GM12878 (cell line): ENCODE measurements at regions not wholly inside any gene's neighbourhood (a gene's known extent, or its start where the extent isn't known, plus 50 kb on each side); places are given as distances from the start of the nearest gene placed in this dataset.

Source experiments
- ATAC-seq: fragments of 200-7000 bp; cut with Tn5 transposase; 3 replicates; pipeline ENCODE4 v1.9.1; 2020; ENCODE audit warnings: mild to moderate bottlenecking, moderate library complexity
- BruUV-seq: library from RNA; stranded (reverse); fragments of 400-500 nt; replicated peaks from 2 replicates; lab custom pipeline; 2021; lab: Mats Ljungman, UMichigan
- CTCF ChIA-PET: fragments of 300-600 bp; sonication (Branson Sonifier 250); formaldehyde crosslinking; extraction: SDS; loops from one replicate; lab custom pipeline; 2021; ENCODE audit warnings: inconsistent platforms; lab: Yijun Ruan, JAX
- POLR2A ChIA-PET: fragments of 350-600 bp; formaldehyde crosslinking; extraction: SDS; loops from one replicate; lab custom pipeline; 2021; ENCODE audit warnings: inconsistent platforms; lab: Charles Lee
- RAD21 ChIA-PET: fragments of 300-600 bp; sonication (Branson Sonifier 250); formaldehyde crosslinking; loops from one replicate; lab custom pipeline; 2023; ENCODE audit warnings: antibody characterized with exemption; ENCODE audit not compliant: unreplicated experiment; lab: Charles Lee
- SMC1A ChIA-PET: fragments of 300-600 bp; sonication (Branson Sonifier 250); formaldehyde crosslinking; loops from one replicate; lab custom pipeline; 2023; ENCODE audit not compliant: unreplicated experiment, uncharacterized antibody; lab: Charles Lee
- DNase-seq: peaks from one replicate; pipeline ENCODE4 v3.0.0-alpha.2; 2011; ENCODE audit warnings: low read depth, low spot score
- FAIRE-seq: peaks from 3 replicates; lab custom pipeline; 2011; peaks lifted over from hg19 to GRCh38; lab: Jason Lieb, UNC
- H2AFZ ChIP-seq: 2 replicates; pipeline ENCODE4 v1.6.0; 2011; ENCODE audit warnings: low read depth, low read length, control low read depth; ENCODE audit not compliant: control insufficient read depth
- H3K27ac ChIP-seq: 2 replicates; pipeline ENCODE4 v1.5.1; 2011; ENCODE audit warnings: control low read depth; ENCODE audit not compliant: control insufficient read depth, insufficient read depth
- H3K27me3 ChIP-seq, 2 experiments: replicated peaks in 1 of 2; 2 replicates each; pipeline versions ENCODE4 v1.6.0 to v1.6.1; 2011; ENCODE audit warnings: low read length in 1 of 2; ENCODE audit not compliant: control insufficient read depth in 2 of 2, insufficient read depth in 2 of 2
- H3K36me3 ChIP-seq, 2 experiments: 2 replicates each; pipeline ENCODE4 v1.5.1; 2011; ENCODE audit warnings: low read length in 1 of 2; ENCODE audit not compliant: control insufficient read depth in 2 of 2, insufficient read depth in 2 of 2
- H3K4me1 ChIP-seq: 2 replicates; pipeline ENCODE4 v1.6.1; 2011; ENCODE audit warnings: mild to moderate bottlenecking, low read length, moderate library complexity, mixed read lengths; ENCODE audit not compliant: control insufficient read depth, insufficient read depth
- H3K4me2 ChIP-seq: 2 replicates; pipeline ENCODE4 v1.6.0; 2011; ENCODE audit warnings: control low read depth; ENCODE audit not compliant: control insufficient read depth, insufficient read depth
- H3K4me3 ChIP-seq: fragments of 200-600 bp; sonication (generic); 2 replicates; pipeline ENCODE4 v1.5.1; 2016
- H3K79me2 ChIP-seq: 2 replicates; pipeline ENCODE4 v1.6.0; 2011; ENCODE audit warnings: low read length; ENCODE audit not compliant: control insufficient read depth, insufficient read depth
- H3K9ac ChIP-seq: 2 replicates; pipeline ENCODE4 v1.8.0; 2011; ENCODE audit warnings: low read length, control low read depth, mixed read lengths; ENCODE audit not compliant: control insufficient read depth, insufficient read depth
- H3K9me3 ChIP-seq: replicated peaks from 3 replicates; pipeline ENCODE4 v1.5.1; 2011; ENCODE audit warnings: mild to moderate bottlenecking, low read length; ENCODE audit not compliant: control insufficient read depth, insufficient read depth
- H4K20me1 ChIP-seq: 2 replicates; pipeline ENCODE4 v1.6.0; 2011; ENCODE audit not compliant: control insufficient read depth, insufficient read depth
- CBFB ChIP-seq: IDR thresholded peaks from 2 replicates; pipeline ENCODE4 v1.6.1; 2016; ENCODE audit warnings: antibody characterized with exemption, low read depth
- CHD2 ChIP-seq: IDR thresholded peaks from 2 replicates; pipeline ENCODE4 v1.6.1; 2011; ENCODE audit warnings: low read depth, low read length, improper control_type of control experiment, borderline replicate concordance
- EED ChIP-seq: sonication (generic); IDR thresholded peaks from 2 replicates; pipeline ENCODE4 v1.6.1; 2016; ENCODE audit warnings: antibody characterized with exemption, low read depth
- HCFC1 ChIP-seq: fragments of 150-350 bp; IDR thresholded peaks from 2 replicates; pipeline ENCODE4 v1.6.1; 2014; ENCODE audit warnings: low read length
- HDGF ChIP-seq: fragments of 450-650 bp; IDR thresholded peaks from 2 replicates; pipeline ENCODE4 v1.6.1; 2016; ENCODE audit warnings: antibody characterized with exemption
- HSF1 ChIP-seq: fragments of 150-350 bp; IDR thresholded peaks from 2 replicates; pipeline ENCODE4 v1.6.1; 2014; ENCODE audit warnings: mild to moderate bottlenecking, low read depth, low read length
- IRF3 ChIP-seq: fragments of 450-650 bp; IDR thresholded peaks from 2 replicates; pipeline ENCODE4 v1.6.1; 2014; ENCODE audit warnings: mild to moderate bottlenecking
- KAT2A ChIP-seq: conservative IDR thresholded peaks from 2 replicates; pipeline ENCODE4 v1.6.1; 2011; ENCODE audit warnings: low read depth, low read length; ENCODE audit not compliant: control insufficient read depth
- MEF2A ChIP-seq: IDR thresholded peaks from 2 replicates; pipeline ENCODE4 v1.6.1; 2011; ENCODE audit warnings: low read depth, mild to moderate bottlenecking, low read length, moderate library complexity; ENCODE audit not compliant: insufficient read depth
- MTA3 ChIP-seq: IDR thresholded peaks from 2 replicates; pipeline ENCODE4 v1.6.1; 2012; ENCODE audit warnings: low read length, inconsistent platforms, borderline replicate concordance
- PAX5 ChIP-seq: IDR thresholded peaks from 2 replicates; pipeline ENCODE4 v1.6.1; 2011; ENCODE audit warnings: low read depth, low read length, borderline replicate concordance
- POLR2A ChIP-seq: IDR thresholded peaks from 2 replicates; pipeline ENCODE4 v1.6.1; 2011; ENCODE audit warnings: low read depth, mild to moderate bottlenecking, low read length
- POLR2AphosphoS5 ChIP-seq: IDR thresholded peaks from 2 replicates; pipeline ENCODE4 v1.6.1; 2011; ENCODE audit warnings: mild to moderate bottlenecking, low read length, inconsistent platforms
- RBBP5 ChIP-seq: fragments of 200-600 bp; sonication (generic); conservative IDR thresholded peaks from 2 replicates; pipeline ENCODE4 v1.6.1; 2016
- STAT3 ChIP-seq: IDR thresholded peaks from 2 replicates; pipeline ENCODE4 v1.6.1; 2011; ENCODE audit warnings: low read depth, low read length, improper control_type of control experiment
- YBX1 ChIP-seq: fragments of 450-650 bp; IDR thresholded peaks from 2 replicates; pipeline ENCODE4 v1.6.1; 2016; ENCODE audit warnings: antibody characterized with exemption
- ZBED1 ChIP-seq: IDR thresholded peaks from 2 replicates; pipeline ENCODE4 v1.6.1; 2016; ENCODE audit warnings: borderline replicate concordance
- WGBS: methylation state at CpG from one replicate; pipeline ENCODE4 v1.1.6; 2016; ENCODE audit warnings: low lambda C conversion rate; ENCODE audit not compliant: insufficient replicate concordance, insufficient coverage; ENCODE audit errors: missing lambda C conversion rate; 5-methylcytosine and 5-hydroxymethylcytosine counted together
- in situ Hi-C: fragments of 300-500 bp; cut with MboI; formaldehyde crosslinking; loops from 9 replicates; pipeline ENCODE4 v1.14.3; 2018; ENCODE audit warnings: mixed read lengths
- intact Hi-C: fragments of 100-400 bp; cut with micrococcal nuclease; formaldehyde crosslinking; loops from one replicate; pipeline ENCODE4 v1.14.2; 2022; ENCODE audit not compliant: unreplicated experiment

- intact Hi-C loops: no loop called here
- no peaks in the 10 kb centered on the region for H3K79me2 ChIP-seq
- no peak overlapping the region for H3K9ac ChIP-seq
- SMC1A ChIA-PET: no interaction called here
- no TSS peak for BruUV-seq
- CTCF ChIA-PET: interaction anchor here (1.0 kb wide), 1 partner anchor 68 kb away, joined by 3 read pairs; no protein-coding TSS in a partner anchor
- H3K27ac ChIP-seq: no peak overlapping the region
- RAD21 ChIA-PET: no interaction called here
- peaks cover 2% of the 10 kb centered on the region; the same call in 1 of the 2 replicates for H3K4me1 ChIP-seq
- H3K27me3 ChIP-seq: no peaks in the 10 kb centered on the region
- no peak overlapping the region for H3K4me2 ChIP-seq
- no peak for FAIRE-seq
- no peak for TF ChIP-seq HDGF
- TF ChIP-seq POLR2A: no peak
- no peak for TF ChIP-seq STAT3
- no peak for TF ChIP-seq HSF1
- no peak for TF ChIP-seq IRF3
- POLR2A ChIA-PET: no interaction called here
- no peak for DNase-seq
- no peak overlapping the region for H2AFZ ChIP-seq
- no peaks in the 10 kb centered on the region for H4K20me1 ChIP-seq
- in situ Hi-C loops: no loop called here
- H3K4me3 ChIP-seq: no peak overlapping the region
- H3K9me3 ChIP-seq: no peaks in the 10 kb centered on the region; the same call in 1 of the 3 replicates
- ATAC-seq: no peak
- 58% methylated on average over 9 of the region's 9 CpGs for WGBS
- H3K36me3 ChIP-seq: no peaks in the 10 kb centered on the region
These were observed 332.8 kb downstream of the MLLT3 start for GRCh38 chr9:20289423-20290010.

GRCh38 chr9:20286969-20287368 is 335.3 kb downstream of the MLLT3 start:
- H4K20me1 ChIP-seq: no peaks in the 10 kb centered on the region
- H3K27me3 ChIP-seq: no peaks in the 10 kb centered on the region
- FAIRE-seq (no peak), ATAC-seq (no peak), DNase-seq (no peak)
- 51% methylated on average over 3 of the region's 3 CpGs for WGBS
- H3K4me2 ChIP-seq: no peak overlapping the region
- ChIA-PET POLR2A (no interaction called here), CTCF (no interaction called here), RAD21 (no interaction called here), SMC1A (no interaction called here)
- no peaks in the 10 kb centered on the region for H3K79me2 ChIP-seq
- no peaks in the 10 kb centered on the region for H3K36me3 ChIP-seq
- in situ Hi-C loops: no loop called here
- intact Hi-C loops: no loop called here
- H3K9me3 ChIP-seq: no peaks in the 10 kb centered on the region; the same call in 1 of the 3 replicates
- H2AFZ ChIP-seq: no peak overlapping the region
- no peak overlapping the region for H3K27ac ChIP-seq
- no peak overlapping the region for H3K4me3 ChIP-seq
- no peak overlapping the region for H3K9ac ChIP-seq
- BruUV-seq: no TSS peak
- H3K4me1 ChIP-seq: peaks cover 2% of the 10 kb centered on the region; the same call in 1 of the 2 replicates
- TF ChIP-seq CHD2: no peak
- TF ChIP-seq RBBP5: no peak
- TF ChIP-seq CBFB: no peak
- TF ChIP-seq KAT2A: no peak
- TF ChIP-seq MEF2A: no peak
- TF ChIP-seq POLR2AphosphoS5: no peak
- no peak for TF ChIP-seq MTA3
- no peak for TF ChIP-seq YBX1
- TF ChIP-seq HSF1: no peak
- no peak for TF ChIP-seq PAX5
- no peak for TF ChIP-seq ZBED1
- no peak for TF ChIP-seq HCFC1
- no peak for TF ChIP-seq EED
